Nephron progenitor cell (in vitro differentiated cells): ENCODE measurements at regions not wholly inside any gene's neighbourhood (a gene's known extent, or its start where the extent isn't known, plus 50 kb on each side); places are given as distances from the start of the nearest gene placed in this dataset.

Experiments used
- DNase-seq: peaks from one replicate; pipeline ENCODE4 v3.0.0; 2021
- H3K27ac Mint-ChIP-seq: 2 replicates; pipeline ENCODE4 v1.8.0; 2021; ENCODE audit warnings: mild to moderate bottlenecking, moderate library complexity, mixed read lengths
- H3K27me3 Mint-ChIP-seq: 2 replicates; pipeline ENCODE4 v1.8.0; 2021; ENCODE audit warnings: mild to moderate bottlenecking, low read depth, mixed read lengths; ENCODE audit not compliant: poor library complexity
- H3K36me3 Mint-ChIP-seq: 2 replicates; pipeline ENCODE4 v1.8.0; 2021; ENCODE audit warnings: low read depth, mixed read lengths
- H3K4me1 Mint-ChIP-seq: 2 replicates; pipeline ENCODE4 v1.8.0; 2021; ENCODE audit warnings: mixed read lengths
- H3K4me3 Mint-ChIP-seq: 2 replicates; pipeline ENCODE4 v1.8.0; 2021; ENCODE audit warnings: mild to moderate bottlenecking, moderate library complexity, mixed read lengths
- H3K9me3 Mint-ChIP-seq: 2 replicates; pipeline ENCODE4 v1.8.0; 2021; ENCODE audit warnings: mild to moderate bottlenecking, moderate library complexity, mixed read lengths
- CTCF ChIP-seq: fragments of 200-600 bp; sonication (generic); IDR thresholded peaks from 2 replicates; pipeline ENCODE4 v1.5.0; 2021; ENCODE audit warnings: antibody characterized with exemption

- Mint-ChIP-seq H3K27ac (no peak overlapping the region), H3K9me3 (peaks cover 9% of the 10 kb centered on the region), H3K36me3 (no peaks in the 10 kb centered on the region), H3K4me3 (no peak overlapping the region), H3K27me3 (no peaks in the 10 kb centered on the region), H3K4me1 (no peaks in the 10 kb centered on the region)
- no peak for DNase-seq
- no peak for TF ChIP-seq CTCF
Measured at GRCh38 chr3:175869404-175869803, 1010.3 kb downstream of the NAALADL2 start.

- H3K4me1 Mint-ChIP-seq, result no peaks in the 10 kb centered on the region
- no peak for TF ChIP-seq CTCF
Measured at GRCh38 chr3:175868626-175869025, 1009.5 kb downstream of the NAALADL2 start.

GRCh38 chr3:175865724-175866123 is 1006.6 kb downstream of the NAALADL2 start:
- no peaks in the 10 kb centered on the region for H3K9me3 Mint-ChIP-seq
- H3K4me3 Mint-ChIP-seq, result no peak overlapping the region
- DNase-seq, result no peak
- no peaks in the 10 kb centered on the region for H3K36me3 Mint-ChIP-seq
- no peak for TF ChIP-seq CTCF
- H3K4me1 Mint-ChIP-seq, result no peaks in the 10 kb centered on the region
- H3K27ac Mint-ChIP-seq, result no peak overlapping the region
- no peaks in the 10 kb centered on the region for H3K27me3 Mint-ChIP-seq

More at GRCh38 chr3:175868626-175869025, 1009.5 kb downstream of the NAALADL2 start:
- DNase-seq, result no peak
- H3K9me3 Mint-ChIP-seq, result peaks cover 9% of the 10 kb centered on the region
- H3K4me3 Mint-ChIP-seq, result no peak overlapping the region
- H3K36me3 Mint-ChIP-seq, result no peaks in the 10 kb centered on the region
- no peaks in the 10 kb centered on the region for H3K27me3 Mint-ChIP-seq
- H3K27ac Mint-ChIP-seq, result no peak overlapping the region

GRCh38 chr3:175861916-175862315 is 1002.8 kb downstream of the NAALADL2 start:
- TF ChIP-seq CTCF, result no peak
- H3K4me1 Mint-ChIP-seq, result no peaks in the 10 kb centered on the region
- peaks cover 4% of the 10 kb centered on the region for H3K27me3 Mint-ChIP-seq
- no peak for DNase-seq
- H3K4me3 Mint-ChIP-seq, result no peak overlapping the region
- no peak overlapping the region for H3K27ac Mint-ChIP-seq
- no peaks in the 10 kb centered on the region for H3K36me3 Mint-ChIP-seq
- no peaks in the 10 kb centered on the region for H3K9me3 Mint-ChIP-seq
